ENCODE measurements at regions not wholly inside any gene's neighbourhood (a gene's known extent, or its start where the extent isn't known, plus 50 kb on each side); places are given as distances from the start of the nearest gene placed in this dataset.

GRCh38 chr14:61108496-61109141 is 127.6 kb downstream of the SLC38A6 start:
- no peak overlapping the region for H3K4me3 ChIP-seq (ENCODE audit: low read length)
- TF ChIP-seq ZNF274 (IDR thresholded peaks at IDR 0.05; ENCODE audit: low read depth, low read length): no peak

- no peak for TF ChIP-seq ZNF274 (IDR thresholded peaks at IDR 0.05; ENCODE audit: low read depth, low read length)
Measured at GRCh38 chr14:61107869-61108493, 126.9 kb downstream of the SLC38A6 start.

GRCh38 chr14:61106959-61107641 is 126.1 kb downstream of the SLC38A6 start:
- no peak for TF ChIP-seq ZNF274 (IDR thresholded peaks at IDR 0.05; ENCODE audit: low read depth, low read length)
- no peak overlapping the region for H3K4me3 ChIP-seq (ENCODE audit: low read length)

More at GRCh38 chr14:61107869-61108493, 126.9 kb downstream of the SLC38A6 start:
- H3K4me3 ChIP-seq (ENCODE audit: low read length): no peak overlapping the region

- H3K4me3 ChIP-seq (ENCODE audit: low read length): no peak overlapping the region
- no peak for TF ChIP-seq ZNF274 (IDR thresholded peaks at IDR 0.05; ENCODE audit: low read depth, low read length)
Measured at GRCh38 chr14:61106271-61106958, 125.4 kb downstream of the SLC38A6 start.

GRCh38 chr14:61104358-61104757 is 123.3 kb downstream of the SLC38A6 start:
- no peak for TF ChIP-seq ZNF274 (IDR thresholded peaks at IDR 0.05; ENCODE audit: low read depth, low read length)
- no peak overlapping the region for H3K4me3 ChIP-seq (ENCODE audit: low read length)

GRCh38 chr14:61103541-61104339 is 122.7 kb downstream of the SLC38A6 start:
- no peak for TF ChIP-seq ZNF274 (IDR thresholded peaks at IDR 0.05; ENCODE audit: low read depth, low read length)
- no peak overlapping the region for H3K4me3 ChIP-seq (ENCODE audit: low read length)

GRCh38 chr14:61102549-61103466 is 121.8 kb downstream of the SLC38A6 start:
- no peak for TF ChIP-seq ZNF274 (IDR thresholded peaks at IDR 0.05; ENCODE audit: low read depth, low read length)
- H3K4me3 ChIP-seq (ENCODE audit: low read length): no peak overlapping the region

All from GM08714 (cell line).